ENCODE measurements at regions not wholly inside any gene's neighbourhood (a gene's known extent, or its start where the extent isn't known, plus 50 kb on each side); places are given as distances from the start of the nearest gene placed in this dataset.

- Histone ChIP-seq H4K20me1 (ENCODE audit: insufficient read depth) (no peaks in the 10 kb centered on the region), H3K4me1 (replicated peaks; ENCODE audit: insufficient read depth) (no peaks in the 10 kb centered on the region), H3K27me3 (ENCODE audit: insufficient read depth, low read depth) (no peaks in the 10 kb centered on the region), H2AFZ (no peak overlapping the region), H3K36me3 (ENCODE audit: low read depth) (no peaks in the 10 kb centered on the region), H3K9me2 (ENCODE audit: insufficient read depth) (no peaks in the 10 kb centered on the region), H3K79me2 (ENCODE audit: low read depth) (no peaks in the 10 kb centered on the region), H3K9me3 (ENCODE audit: insufficient read depth, low read depth) (no peaks in the 10 kb centered on the region), H3F3A (ENCODE audit: insufficient read depth, low read depth) (no peaks in the 10 kb centered on the region), H3K27ac (no peak overlapping the region), H3K4me2 (no peak overlapping the region), H3K4me3 (no peak overlapping the region)
- DNase-seq: no peak
- TF ChIP-seq EZH2 (IDR thresholded peaks at IDR 0.05; ENCODE audit: low read depth): no peak
- TF ChIP-seq, protein P1, sequence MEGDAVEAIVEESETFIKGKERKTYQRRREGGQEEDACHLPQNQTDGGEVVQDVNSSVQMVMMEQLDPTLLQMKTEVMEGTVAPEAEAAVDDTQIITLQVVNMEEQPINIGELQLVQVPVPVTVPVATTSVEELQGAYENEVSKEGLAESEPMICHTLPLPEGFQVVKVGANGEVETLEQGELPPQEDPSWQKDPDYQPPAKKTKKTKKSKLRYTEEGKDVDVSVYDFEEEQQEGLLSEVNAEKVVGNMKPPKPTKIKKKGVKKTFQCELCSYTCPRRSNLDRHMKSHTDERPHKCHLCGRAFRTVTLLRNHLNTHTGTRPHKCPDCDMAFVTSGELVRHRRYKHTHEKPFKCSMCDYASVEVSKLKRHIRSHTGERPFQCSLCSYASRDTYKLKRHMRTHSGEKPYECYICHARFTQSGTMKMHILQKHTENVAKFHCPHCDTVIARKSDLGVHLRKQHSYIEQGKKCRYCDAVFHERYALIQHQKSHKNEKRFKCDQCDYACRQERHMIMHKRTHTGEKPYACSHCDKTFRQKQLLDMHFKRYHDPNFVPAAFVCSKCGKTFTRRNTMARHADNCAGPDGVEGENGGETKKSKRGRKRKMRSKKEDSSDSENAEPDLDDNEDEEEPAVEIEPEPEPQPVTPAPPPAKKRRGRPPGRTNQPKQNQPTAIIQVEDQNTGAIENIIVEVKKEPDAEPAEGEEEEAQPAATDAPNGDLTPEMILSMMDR (conservative IDR thresholded peaks at IDR 0.05): no peak
- intact Hi-C loops (cut with micrococcal nuclease; ENCODE audit: unreplicated experiment): no loop called here
- ChIA-PET POLR2A (ENCODE audit: unreplicated experiment) (interaction anchor here (0.6 to 0.7 kb wide), 2 partner anchors 605 to 612 kb away, joined by 5 read pairs; no protein-coding TSS in a partner anchor), CTCF (no interaction called here)
- no TSS peak for BruUV-seq (replicated peaks)
Observed at GRCh38 chr7:106788637-106789036, 76.4 kb upstream of the PIK3CG start.

DNA sequence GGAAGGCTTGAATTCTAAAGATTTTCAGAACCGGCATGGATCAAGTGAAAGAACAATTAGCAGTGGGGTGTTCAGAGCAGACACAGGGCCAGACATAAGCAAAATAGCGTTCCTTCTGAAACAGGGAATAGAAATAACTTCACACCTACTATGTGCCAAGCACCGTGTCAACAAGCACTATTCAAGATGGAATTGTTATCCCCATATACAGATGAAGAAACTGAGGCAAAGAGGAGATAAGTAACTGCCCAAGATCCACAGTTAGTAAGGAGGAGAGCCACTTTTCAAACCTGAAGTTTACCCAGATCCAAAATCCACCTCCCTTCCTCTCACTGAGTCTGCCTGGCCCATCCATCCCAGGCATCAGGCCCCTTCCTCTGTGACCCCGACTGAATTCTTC is 73.6 kb upstream of the PIK3CG start:
- CTCF ChIA-PET: interaction anchor here (0.6 kb wide), 2 partner anchors 374 to 848 kb away, joined by 5 to 11 read pairs; no protein-coding TSS in a partner anchor
- POLR2A ChIA-PET (ENCODE audit: unreplicated experiment): interaction anchor here (0.7 kb wide), 2 partner anchors 408 to 424 kb away, joined by 6 to 16 read pairs; no protein-coding TSS in a partner anchor
- DNase-seq: no peak

GRCh38 chr7:106792233-106792926 is 72.7 kb upstream of the PIK3CG start:
- H3K4me1 ChIP-seq (replicated peaks; ENCODE audit: insufficient read depth): no peaks in the 10 kb centered on the region
- no peak overlapping the region for H2AFZ ChIP-seq
- TF ChIP-seq, protein P1 (conservative IDR thresholded peaks at IDR 0.05): no peak
- TF ChIP-seq EZH2 (IDR thresholded peaks at IDR 0.05; ENCODE audit: low read depth): no peak
- BruUV-seq (replicated peaks): no TSS peak
- H3K4me3 ChIP-seq: no peak overlapping the region
- no peaks in the 10 kb centered on the region for H3K79me2 ChIP-seq (ENCODE audit: low read depth)
- H4K20me1 ChIP-seq (ENCODE audit: insufficient read depth): no peaks in the 10 kb centered on the region
- no peaks in the 10 kb centered on the region for H3K9me3 ChIP-seq (ENCODE audit: insufficient read depth, low read depth)
- intact Hi-C loops (cut with micrococcal nuclease; ENCODE audit: unreplicated experiment): loop anchor here (2.0 to 10.0 kb wide), 4 partner anchors 154 to 1085 kb away; no protein-coding TSS in a partner anchor
- no peaks in the 10 kb centered on the region for H3K27me3 ChIP-seq (ENCODE audit: insufficient read depth, low read depth)
- POLR2A ChIA-PET (ENCODE audit: unreplicated experiment): no interaction called here
- H3K9me2 ChIP-seq (ENCODE audit: insufficient read depth): no peaks in the 10 kb centered on the region
- H3K36me3 ChIP-seq (ENCODE audit: low read depth): no peaks in the 10 kb centered on the region
- H3K4me2 ChIP-seq: no peak overlapping the region
- H3F3A ChIP-seq (ENCODE audit: insufficient read depth, low read depth): no peaks in the 10 kb centered on the region
- CTCF ChIA-PET: interaction anchor here (0.6 to 1.2 kb wide), 5 partner anchors 11 to 1082 kb away, joined by 3 to 9 read pairs (median 4); no protein-coding TSS in a partner anchor
- DNase-seq: no peak
- no peak overlapping the region for H3K27ac ChIP-seq

More for the DNA sequence above, 73.6 kb upstream of the PIK3CG start:
- Histone ChIP-seq H3K4me1 (replicated peaks; ENCODE audit: insufficient read depth) (no peaks in the 10 kb centered on the region), H3K79me2 (ENCODE audit: low read depth) (no peaks in the 10 kb centered on the region), H3K9me3 (ENCODE audit: insufficient read depth, low read depth) (no peaks in the 10 kb centered on the region), H3K27me3 (ENCODE audit: insufficient read depth, low read depth) (no peaks in the 10 kb centered on the region), H3K9me2 (ENCODE audit: insufficient read depth) (no peaks in the 10 kb centered on the region), H3K36me3 (ENCODE audit: low read depth) (no peaks in the 10 kb centered on the region), H3F3A (ENCODE audit: insufficient read depth, low read depth) (no peaks in the 10 kb centered on the region), H3K4me3 (no peak overlapping the region), H3K4me2 (no peak overlapping the region), H3K27ac (no peak overlapping the region), H4K20me1 (ENCODE audit: insufficient read depth) (no peaks in the 10 kb centered on the region), H2AFZ (no peak overlapping the region)
- no peak for TF ChIP-seq EZH2 (IDR thresholded peaks at IDR 0.05; ENCODE audit: low read depth)
- TF ChIP-seq, protein P1 (conservative IDR thresholded peaks at IDR 0.05): no peak
- intact Hi-C loops (cut with micrococcal nuclease; ENCODE audit: unreplicated experiment): loop anchor here (5.0 to 10.0 kb wide), 2 partner anchors 933 to 1086 kb away; no protein-coding TSS in a partner anchor
- BruUV-seq (replicated peaks): no TSS peak
